Activated CD4-positive, alpha-beta T cell treated with anti-CD3 and anti-CD28 coated beads, Interleukin-2, Interleukin-4, amounts not matched to agents 100 ng/mL and 50 ng/mL, durations not matched to agents 16 hours and 8 hours (primary cell): ENCODE measurements at regions not wholly inside any gene's neighbourhood (a gene's known extent, or its start where the extent isn't known, plus 50 kb on each side); places are given as distances from the start of the nearest gene placed in this dataset.

ENCODE experiments used
- DNase-seq: peaks from one replicate; pipeline ENCODE4 v3.0.0-alpha.2; 2020; ENCODE audit warnings: low spot score

GRCh38 chr15:100812802-100813201 is 66.8 kb upstream of the ALDH1A3 start:
- DNase-seq = no peak

- no peak for DNase-seq
These were observed 60.7 kb upstream of the ALDH1A3 start for GRCh38 chr15:100818927-100819326.

DNA sequence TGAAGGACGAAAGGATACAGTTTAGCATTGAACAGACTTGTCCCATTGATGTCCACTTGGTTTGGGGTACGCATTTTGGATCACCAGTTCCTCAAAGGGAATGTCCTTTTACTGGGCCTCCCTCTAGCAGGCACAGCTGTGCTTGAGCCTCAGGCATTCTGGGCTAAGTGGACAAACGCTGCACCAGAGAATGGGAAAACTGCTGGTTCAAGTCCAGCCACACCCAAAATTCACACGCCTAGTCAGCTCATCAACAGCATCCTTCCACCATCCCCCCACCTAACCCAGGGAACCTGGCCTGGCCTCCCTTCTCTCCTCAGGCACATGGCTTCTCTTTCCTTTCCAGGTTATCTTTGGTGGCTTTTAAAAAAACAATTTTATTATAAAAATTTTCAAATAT is 59.1 kb upstream of the ALDH1A3 start:
- no peak for DNase-seq

DNA sequence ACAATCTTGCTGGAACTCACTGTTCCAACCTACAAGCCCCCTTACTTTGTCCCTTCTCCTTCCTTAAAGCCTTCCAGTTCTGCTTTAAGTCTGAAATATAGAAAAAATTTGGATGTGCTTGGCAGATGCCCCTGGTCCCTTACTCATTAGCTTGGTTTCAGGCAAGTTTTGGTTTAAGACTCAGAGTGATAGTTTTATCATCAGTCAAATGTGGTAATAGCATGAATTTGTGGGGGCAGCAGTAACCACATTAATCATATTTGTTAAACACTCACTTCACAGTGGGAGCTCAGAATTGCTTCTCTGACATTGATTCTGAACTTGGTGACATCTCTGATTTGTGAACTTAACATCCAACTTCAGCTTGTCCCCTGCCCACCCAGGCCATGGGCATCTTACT is 58.3 kb upstream of the ALDH1A3 start:
- DNase-seq = peak; percentile 29

- no peak for DNase-seq
These were observed 55.4 kb upstream of the ALDH1A3 start for GRCh38 chr15:100824211-100824610.

DNA sequence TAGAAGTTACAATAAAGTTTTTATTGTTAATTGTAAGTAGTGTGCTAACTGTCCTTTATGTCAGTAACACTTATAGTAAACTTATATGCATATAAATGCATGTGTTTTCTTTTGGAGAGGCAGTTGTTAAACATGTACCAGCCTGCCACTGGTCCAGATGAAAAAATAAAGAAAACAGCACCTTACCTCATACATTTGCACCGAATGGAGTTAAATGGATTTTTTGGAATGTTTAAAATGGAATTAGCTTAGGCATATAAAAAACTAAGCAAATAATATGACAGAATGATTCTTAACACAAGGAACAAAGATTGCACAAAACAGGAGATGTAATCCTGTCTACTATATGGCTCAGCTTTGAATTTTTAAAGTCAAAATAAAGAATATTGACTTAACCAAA is 50.2 kb upstream of the ALDH1A3 start:
- no peak for DNase-seq
